Left cardiac atrium (tissue), 4 donors: ENCODE measurements at regions not wholly inside any gene's neighbourhood (a gene's known extent, or its start where the extent isn't known, plus 50 kb on each side); places are given as distances from the start of the nearest gene placed in this dataset.
A peak's percentile ranks its signal among the peaks of the same experiment; 100 is the strongest.

ENCODE experiments used
- ATAC-seq, 2 donors: fragments of 200-7000 bp; cut with Tn5 transposase; one replicate each; pipeline ENCODE4 v1.9.1; 2020; ENCODE audit warnings: mild to moderate bottlenecking in 2 of 2, moderate library complexity in 2 of 2
- DNase-seq: peaks from one replicate; pipeline ENCODE4 v3.0.0-alpha.2; 2020
- intact Hi-C, 2 donors: fragments of 100-400 bp; cut with DNase I; formaldehyde crosslinking; loops; one replicate each; pipeline versions ENCODE4 v1.14.1 to v1.15.1; 2022 to 2023
- donor health status: DM: no; HTN: yes; CAD: no.
- donor health status: DM: no; HTN: yes; CAD: no; lungs with severe emphysema.
- donor health status: DM: yes; HTN: yes; CAD: no.
- donor health status: Dilated cardiomyopathy.

DNA sequence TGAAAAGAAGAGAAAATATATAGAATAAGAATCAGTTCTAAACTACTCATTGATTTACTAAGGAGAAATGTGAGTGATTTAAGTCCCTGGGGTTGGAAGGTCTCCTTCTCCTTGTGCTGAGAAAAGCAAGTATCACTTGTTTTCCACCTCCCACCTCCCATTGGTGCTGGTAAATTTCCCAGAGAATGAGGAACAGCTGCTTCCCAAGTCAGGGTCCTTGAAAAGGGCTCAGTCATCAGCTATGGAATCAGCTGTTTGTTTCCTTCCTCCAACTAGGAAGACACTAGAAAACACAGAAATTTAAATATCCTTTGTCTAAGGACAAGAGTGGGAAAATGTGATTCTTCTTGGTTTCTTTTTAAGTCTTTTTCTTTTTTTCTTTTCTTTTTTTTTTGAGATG is 131.3 kb upstream of the C1orf21 start:
- no peak for DNase-seq
- ATAC-seq: no peak
- intact Hi-C loops: no loop called here

DNA sequence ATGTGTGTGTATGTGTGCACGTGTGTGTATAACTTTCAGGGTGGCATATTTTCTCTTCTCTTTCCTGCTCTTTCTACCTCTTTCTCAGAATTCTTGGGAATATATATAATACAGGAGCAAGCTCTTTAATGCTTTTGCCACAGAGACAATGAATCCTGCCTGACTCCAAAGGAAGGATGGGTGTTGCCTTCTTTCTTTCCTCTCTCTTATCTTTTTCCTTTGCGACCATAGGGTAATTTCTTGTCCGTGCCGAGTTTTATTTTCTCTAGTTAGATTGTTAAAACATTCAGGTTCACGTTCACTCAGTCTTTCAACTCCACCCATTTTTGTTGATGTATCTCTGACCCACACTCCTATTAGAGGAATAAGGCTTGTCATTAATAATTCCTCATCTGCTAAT is 129.0 kb upstream of the C1orf21 start:
- DNase-seq (no peak), ATAC-seq (peak in 1 of 2 donors; percentile 19)
- intact Hi-C loops: no loop called here

DNA sequence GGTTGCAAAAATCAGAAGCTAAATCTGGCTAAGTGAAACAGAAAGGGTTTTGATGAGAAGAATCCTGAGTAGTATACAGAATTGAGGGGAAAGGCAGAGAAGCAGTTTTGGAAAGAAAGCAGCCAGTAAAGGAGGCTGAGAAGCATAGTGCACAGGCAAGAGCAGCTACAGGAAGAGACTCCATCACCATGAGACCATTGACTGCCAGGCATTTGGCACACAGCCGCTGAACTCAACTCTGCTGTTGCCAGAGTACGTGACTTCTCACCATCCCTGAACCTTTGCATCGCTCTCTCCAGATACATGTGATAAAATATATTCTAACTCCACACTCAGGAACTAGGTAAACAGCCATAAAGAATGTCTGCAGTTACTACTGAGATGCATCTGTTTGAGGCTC is 128.3 kb upstream of the C1orf21 start:
- intact Hi-C loops: no loop called here
- no peak for DNase-seq
- peak in 1 of 2 donors; percentile 54 for ATAC-seq

DNA sequence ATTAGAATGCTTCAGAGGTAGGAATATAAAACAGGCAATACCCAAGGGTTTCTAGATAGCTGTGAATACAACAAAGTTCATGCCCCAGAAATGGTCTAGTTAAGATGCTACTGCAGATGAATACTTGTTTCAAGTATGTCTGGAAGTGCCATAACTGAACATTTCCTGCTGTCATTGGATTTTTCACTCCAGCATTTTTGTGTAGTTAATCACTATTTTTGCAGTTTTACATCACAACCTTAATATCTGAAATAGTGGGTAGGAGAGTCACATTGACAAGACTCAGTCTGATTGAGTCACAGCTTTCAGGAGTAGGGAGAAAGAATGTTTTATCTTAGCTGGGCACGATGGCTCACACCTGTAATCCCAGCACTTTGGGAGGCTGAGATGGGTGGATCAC is 126.4 kb upstream of the C1orf21 start:
- DNase-seq (no peak), ATAC-seq (no peak)
- intact Hi-C loops: no loop called here

DNA sequence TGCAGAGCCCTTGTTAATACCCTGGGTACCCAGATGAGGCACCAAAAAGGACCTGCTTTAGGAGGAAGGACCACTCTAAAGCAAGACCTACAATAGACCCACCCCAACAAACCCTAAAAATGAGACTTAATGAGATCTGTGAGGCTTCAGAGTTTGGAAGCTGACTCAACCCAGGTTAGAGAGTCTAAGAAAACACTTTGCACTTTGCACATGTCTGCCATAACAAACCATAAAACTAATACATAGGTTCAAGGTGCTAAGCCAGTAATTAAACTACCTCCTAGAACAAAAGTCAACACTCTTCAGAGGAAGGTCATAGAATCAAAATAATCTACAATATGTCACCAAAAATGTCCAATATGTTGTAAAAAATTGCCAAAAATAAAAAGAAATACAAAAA is 124.7 kb upstream of the C1orf21 start:
- intact Hi-C loops: no loop called here
- DNase-seq (no peak), ATAC-seq (no peak)

DNA sequence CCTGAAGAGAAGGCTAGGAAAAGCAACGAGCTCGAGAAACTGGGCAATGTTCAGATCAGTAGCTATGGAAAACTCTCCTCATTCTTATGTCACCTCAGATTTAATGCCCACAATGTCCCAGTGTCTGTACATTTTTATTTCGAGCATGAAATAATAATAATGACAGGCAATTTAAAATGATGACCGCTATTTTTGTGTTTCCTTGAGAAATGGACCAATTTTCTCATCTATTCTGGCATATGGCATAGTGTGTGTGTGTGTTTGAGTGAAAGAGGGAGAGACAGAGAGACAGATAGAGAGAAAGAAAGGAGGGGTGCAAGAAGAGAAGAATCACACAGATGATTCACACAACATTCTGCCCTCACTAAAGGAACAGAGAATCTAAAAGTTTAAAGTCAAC is 119.1 kb upstream of the C1orf21 start:
- intact Hi-C loops: no loop called here
- DNase-seq: no peak
- no peak for ATAC-seq

DNA sequence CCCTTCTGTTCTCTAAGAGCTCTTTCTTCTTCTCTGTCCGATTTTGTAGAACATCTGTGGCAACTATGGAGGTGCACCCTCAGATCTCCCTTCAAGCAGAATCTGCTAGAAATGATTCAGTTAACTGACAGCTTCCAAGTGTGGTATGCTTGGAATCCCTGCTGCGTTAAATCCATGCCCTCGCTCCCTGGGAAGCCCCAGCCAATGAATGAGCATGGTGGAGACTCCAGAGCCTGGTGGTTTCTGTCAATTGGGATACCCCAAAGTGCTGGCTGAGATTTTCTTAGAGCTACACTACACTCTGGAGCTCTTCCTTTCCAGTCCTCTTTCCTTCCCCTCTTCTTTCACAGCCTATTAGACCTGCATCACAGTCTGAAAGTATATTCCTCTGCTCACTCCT is 116.3 kb upstream of the C1orf21 start:
- ATAC-seq: peak in 1 of 2 donors; percentile 23

DNA sequence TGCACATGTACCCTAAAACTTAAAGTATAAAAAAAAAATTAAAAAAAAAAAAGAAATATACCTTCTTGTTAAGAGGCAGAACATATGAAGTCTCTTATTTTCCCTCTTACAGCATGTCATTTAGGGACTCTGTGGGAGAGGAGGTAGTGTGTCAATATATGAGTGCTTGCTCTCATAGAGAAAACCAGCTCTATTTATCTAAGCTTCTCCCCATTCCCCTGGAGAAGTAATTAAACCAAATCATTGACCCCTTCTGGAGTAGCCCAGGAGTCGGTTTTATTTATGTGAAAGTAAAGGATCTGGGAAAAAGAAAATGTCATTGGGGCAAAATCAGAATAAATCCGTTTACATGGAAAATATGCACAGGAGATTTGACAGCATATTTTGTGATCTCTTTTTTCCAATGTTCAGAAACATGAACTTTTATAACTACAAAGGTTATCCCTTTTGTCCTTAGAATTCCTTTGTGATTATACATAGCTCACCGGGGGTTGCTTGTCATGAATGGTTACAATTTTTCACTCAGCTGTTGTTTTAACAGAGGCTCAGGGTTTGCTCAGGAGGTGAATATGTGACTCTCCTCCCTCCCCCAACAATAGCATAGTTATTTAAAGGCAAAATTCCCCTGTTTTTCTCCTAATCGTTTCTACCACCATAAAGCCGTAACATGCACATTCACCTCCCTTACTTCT is 114.5 kb upstream of the C1orf21 start:
- no peak for DNase-seq
- no peak for ATAC-seq
- intact Hi-C loops: no loop called here

More for the DNA sequence above, 116.3 kb upstream of the C1orf21 start:
- DNase-seq: no peak
- intact Hi-C loops: no loop called here

DNA sequence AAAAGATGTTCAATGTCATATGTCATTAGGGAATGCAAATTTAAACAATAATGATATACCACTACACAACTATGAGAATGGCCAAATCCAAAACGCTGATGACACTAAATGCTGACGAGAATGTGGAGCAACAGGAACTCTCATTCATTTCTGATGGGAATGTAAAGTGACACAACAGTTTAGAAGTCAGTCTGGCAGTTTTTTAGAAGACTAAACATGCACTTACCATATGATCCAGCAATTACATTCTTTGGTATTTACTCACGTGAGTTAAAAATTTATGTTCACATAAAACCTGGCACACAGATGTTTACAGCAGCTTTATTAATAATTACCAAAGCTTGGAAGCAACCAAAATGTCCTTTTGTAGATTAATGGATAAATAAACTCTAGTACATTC is 110.4 kb upstream of the C1orf21 start:
- ATAC-seq (no peak), DNase-seq (no peak)
- intact Hi-C loops: no loop called here

DNA sequence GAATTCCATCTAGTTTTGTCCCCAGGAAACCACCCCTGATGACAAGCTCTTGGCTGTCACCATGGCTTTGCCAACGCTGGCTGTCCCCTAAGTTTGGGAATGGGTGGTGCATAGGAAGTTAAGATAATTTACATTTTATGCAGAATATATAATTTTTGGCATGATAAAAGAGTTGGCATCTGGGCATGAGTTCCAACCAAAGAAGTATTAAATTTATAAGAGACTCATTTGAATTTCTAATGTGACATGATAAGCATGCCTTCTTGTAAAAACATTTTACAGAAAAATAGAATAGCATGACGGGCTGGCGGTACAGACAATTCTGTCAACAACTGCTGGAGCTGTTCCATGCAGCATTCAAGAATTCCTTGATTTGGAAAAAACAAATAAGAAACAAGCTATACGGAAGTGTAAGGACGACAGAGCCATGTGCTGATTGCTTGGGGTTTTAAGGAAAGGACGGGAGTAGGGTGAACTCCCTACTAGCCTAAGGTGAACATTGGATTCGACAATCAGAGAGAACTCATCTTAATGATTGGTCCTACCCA is 106.8 kb upstream of the C1orf21 start:
- intact Hi-C loops: no loop called here
- ATAC-seq (no peak), DNase-seq (no peak)

DNA sequence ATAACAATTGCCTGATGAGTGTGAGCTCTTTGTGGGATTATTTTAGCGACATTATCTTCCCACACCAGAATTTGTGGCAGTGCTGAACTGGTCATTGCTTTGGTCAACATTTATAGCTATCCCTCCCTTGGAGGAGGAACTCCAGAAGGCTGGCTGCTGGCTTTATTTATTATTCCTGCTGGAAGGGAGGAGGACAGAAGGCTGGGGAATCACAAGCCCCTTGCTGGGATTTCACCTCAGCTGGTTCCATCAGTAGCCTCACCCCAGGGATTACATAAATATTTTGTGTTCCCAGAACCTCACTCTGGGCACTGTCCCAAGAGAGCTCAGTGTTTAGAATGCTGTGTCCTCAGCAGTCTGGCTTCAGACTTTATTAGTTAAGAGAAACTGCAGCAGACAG is 102.8 kb upstream of the C1orf21 start:
- ATAC-seq (peak; percentile 67 to 73), DNase-seq (peak; percentile 36)
- intact Hi-C loops: no loop called here

DNA sequence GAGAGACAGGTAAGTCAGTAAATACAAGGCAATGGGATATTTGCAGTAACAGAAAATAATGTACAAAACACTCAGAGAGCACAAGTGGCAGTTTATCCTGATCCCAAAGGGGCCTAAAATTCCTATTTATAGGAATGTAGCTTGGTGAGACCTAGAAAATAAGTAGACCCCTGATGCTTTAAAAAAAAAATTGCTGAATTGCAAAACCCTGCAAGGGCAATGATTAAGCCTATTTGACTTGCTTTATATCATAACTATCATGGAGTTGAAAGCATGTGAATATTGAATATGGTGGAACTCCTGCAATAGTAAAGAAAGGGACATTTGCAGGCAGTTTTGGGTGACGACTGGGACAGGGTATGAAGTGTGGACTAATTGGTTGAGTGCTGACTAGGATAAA is 101.9 kb upstream of the C1orf21 start:
- ATAC-seq: no peak
- intact Hi-C loops: no loop called here
- no peak for DNase-seq

DNA sequence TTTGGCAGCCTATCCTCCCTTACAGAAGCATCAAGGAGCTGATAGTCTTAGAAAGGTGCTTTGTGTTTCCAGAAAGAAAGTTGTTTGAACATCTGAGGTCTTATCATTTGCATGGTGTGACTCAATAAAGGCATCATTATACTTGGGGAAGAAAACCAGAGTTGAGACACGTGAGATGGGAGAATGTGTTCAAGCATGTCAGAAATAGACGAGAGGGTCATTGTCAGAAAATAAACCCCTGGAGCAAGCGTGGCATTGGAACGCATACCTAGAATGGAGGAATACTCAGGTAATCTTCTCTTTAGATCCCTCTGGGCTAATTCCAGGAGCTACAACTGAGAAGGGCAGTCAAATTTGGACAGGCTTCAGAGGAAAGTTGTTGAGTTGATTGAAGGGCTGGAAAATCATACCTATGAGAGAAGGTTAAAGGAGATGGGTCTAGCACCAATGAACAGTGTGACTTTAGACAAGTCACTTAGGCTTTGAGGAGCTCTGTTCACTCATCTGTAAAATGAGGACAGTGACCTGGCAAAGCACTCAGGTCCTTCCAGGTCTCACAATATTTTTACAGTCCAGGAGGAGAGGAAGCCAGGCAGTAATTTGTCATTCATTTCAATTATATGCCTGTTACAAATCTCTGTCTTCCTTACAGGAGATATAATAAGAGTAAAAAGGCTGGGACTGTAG is 101.3 kb upstream of the C1orf21 start:
- intact Hi-C loops: no loop called here
- DNase-seq (no peak), ATAC-seq (no peak)

DNA sequence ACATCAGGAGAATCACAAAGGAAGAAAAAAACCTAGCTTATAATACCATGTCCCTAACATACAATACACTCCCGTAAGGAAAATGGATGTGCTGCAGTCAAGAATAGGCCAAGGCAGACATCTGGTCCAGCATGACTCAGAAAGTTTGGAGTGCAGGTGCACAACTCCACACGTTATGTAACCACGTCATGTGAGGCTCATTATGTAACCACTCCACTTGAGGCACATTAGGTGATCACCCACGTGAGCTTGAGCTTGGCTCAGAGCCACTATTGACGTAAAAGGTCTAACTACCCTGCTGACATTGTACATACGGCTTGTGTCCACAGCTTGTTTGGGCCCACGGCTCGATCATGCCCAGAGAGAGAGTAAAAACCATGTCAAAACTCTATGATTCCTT is 99.8 kb upstream of the C1orf21 start:
- intact Hi-C loops: no loop called here
- no peak for ATAC-seq
- no peak for DNase-seq

DNA sequence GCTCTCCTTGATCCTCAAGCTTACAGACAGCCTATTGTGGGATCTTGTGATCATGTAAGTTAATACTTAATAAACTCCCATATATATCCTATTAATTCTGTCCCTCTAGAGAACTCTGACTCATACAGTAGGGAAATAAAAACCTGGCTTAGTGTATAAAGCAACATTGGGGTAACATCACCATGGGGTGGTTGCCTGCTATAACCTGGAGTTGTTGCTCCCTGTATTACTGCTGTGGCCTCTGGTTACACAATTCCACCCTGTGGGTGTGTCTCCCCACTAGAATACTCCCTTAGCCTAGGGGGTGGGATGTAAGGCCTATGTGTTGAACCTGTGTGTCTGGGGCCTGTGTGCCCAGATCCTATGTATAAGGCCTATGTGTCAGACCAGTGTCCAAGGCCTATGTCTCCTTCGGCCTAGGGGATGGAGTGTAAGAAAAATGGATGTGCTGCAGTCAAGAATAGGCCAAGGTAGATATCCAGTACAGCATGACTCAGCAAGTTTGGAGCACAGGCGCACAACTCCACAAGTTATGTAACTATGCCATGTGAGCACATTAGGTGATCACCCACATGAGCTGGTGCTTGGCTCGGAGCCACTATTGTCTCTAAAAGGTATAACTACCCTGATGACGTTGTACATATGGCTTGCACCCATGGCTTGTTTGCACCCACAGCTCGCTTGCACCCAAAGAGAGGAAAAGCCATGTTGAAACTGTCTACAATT is 96.8 kb upstream of the C1orf21 start:
- no peak for ATAC-seq
- intact Hi-C loops: no loop called here
- DNase-seq: no peak

DNA sequence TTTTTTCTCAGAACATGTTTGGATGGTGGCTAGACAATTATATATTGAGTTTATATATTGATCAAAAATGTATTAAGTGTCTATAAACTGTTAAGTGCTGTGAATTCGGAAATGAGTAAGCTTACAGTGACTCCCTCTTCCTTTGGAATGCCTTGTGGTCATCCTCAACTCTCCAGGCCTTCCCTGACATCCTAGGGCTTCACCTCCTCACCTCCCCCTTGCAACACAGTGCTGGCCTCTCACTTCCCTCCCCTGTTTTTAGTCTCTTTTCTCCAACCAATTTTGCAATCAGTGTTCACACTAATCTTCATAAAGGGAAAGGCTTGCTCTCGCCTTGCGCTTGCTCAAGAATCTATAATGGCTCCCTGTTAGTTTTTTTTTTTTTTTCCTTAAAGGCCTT is 95.1 kb upstream of the C1orf21 start:
- no peak for DNase-seq
- no peak for ATAC-seq
- intact Hi-C loops: no loop called here

DNA sequence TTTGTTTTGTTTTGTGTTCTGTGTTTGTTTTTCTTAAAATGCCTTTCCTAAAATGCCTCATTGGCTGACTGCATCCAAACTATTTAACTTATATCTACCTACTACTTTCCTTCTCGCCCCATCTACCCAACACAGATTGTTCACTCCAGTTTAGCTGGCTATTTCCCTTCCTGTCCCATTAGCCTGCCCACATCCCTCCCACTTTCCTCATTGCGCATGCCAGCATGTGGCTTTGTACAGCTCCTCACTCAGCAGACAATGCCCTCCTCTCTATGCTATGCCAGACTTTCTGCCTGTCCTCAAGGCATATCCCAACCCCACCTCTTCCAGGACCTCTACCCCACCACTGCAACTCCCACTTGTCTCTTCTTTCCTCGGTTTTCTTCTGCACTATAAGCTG is 94.7 kb upstream of the C1orf21 start:
- ATAC-seq: no peak
- DNase-seq: no peak
- intact Hi-C loops: no loop called here

DNA sequence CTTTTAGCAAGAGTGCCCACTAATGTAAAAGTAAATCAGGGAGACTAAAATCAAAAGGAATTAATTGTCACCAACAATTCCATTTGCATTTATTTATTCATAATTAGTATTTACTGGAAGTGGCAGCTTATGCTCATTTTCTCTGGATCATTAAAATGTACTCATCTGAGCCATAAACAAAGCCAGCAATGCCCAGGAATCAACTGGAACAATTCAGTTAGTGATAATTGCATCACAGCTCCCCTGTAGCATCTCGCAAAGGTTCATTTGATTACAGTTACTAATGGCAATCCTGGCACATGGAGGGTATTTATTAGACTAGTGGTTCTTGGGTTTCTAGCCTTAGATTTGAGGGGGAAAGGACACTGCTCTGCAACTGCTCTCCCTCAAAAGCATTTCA is 92.7 kb upstream of the C1orf21 start:
- DNase-seq (no peak), ATAC-seq (no peak)
- intact Hi-C loops: no loop called here

DNA sequence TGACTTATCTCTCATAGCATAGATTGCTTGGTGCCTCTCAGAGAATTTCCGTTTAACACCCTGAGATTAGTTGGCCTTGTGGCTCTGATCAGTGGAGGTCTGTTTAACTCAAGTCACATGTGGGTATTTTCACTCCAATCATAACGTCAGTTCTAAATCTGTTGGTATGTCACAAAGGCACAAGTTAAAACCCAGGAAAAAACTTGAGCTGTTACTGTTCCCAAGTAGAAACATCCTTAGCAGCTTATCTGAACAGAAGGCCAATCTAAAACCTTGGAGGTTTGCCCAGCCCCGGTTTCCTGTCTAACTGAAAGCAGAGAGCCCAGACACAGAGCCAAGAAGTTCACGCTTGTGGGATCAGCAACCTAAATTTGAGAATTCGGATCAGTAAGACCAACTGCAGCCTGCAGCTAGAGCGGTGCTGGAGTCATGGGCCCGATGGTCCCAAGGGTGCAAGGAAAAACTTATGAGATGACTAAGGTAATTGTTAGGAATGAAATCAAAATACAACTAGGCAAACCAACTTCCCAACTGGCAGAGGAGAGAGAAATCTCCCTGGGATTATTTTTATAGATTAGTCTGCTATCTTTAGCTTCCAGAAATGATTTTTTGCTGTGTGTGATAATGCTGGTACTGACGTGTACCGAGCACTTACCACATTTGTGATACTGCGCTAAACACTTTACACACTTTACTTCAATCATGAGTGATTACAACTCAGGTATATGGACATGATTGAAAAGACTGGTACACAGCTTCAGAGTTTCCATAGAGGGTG is 90.2 kb upstream of the C1orf21 start:
- ATAC-seq (peak; percentile 92 to 93), DNase-seq (peak; percentile 96)
- intact Hi-C loops: loop anchor here in 1 of 2 donors (2.0 kb wide), 1 partner anchor 90 kb away; the partner anchor contains the start of gene C1orf21
